GM19452 (cell line): ENCODE measurements at regions not wholly inside any gene's neighbourhood (a gene's known extent, or its start where the extent isn't known, plus 50 kb on each side); places are given as distances from the start of the nearest gene placed in this dataset.

Source experiments
- ATAC-seq: cut with Tn5 transposase; IDR thresholded peaks from one replicate; pipeline ENCODE4 v1.9.1; 2021; ENCODE audit not compliant: unreplicated experiment

DNA sequence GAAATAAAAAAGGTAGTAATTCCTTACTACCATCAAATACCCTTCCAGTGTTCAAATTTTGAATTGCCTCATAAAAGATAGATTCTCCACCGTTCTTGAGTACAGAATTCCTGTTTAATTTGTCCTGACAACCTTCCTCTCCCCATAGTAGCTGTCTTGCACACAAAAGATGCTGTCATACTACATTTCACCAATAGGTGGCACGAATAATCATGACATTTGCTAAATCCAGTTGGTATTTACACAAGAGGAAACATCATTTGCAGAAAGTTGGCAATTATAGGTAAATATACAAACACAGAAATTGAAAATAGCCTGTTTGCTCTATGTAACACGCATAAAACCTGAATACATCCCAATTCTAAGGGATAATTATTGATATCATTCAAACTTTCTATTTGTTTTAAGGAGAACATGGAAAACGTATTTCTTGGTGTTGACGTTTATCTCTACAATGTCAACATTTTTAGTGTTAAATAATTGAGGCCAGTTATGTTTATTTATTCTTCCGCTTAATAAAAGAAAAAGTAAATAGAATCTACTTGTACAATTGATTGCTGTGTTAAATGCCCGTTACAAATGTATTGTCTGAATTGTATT lies 58.3 kb upstream of the CLDN10 start:
- no peak for ATAC-seq

DNA sequence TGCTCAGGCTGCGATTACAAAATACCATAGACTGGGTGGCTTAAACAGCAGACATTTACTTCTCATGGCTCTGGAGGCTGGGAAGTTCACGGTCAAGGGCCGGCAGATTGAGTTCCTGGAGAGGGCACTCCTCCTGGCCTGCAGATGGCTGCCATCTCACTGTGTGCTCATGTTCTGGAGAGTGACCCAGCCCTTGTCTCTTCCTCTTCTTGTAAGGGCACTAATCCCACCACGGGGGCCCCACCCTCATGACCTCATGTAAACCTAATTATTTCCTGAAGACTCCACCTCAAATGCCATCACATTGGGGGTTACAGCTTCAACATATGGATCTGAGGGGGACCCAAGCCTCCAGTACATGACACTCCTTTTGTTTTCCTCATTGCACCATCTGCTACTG lies 56.0 kb upstream of the CLDN10 start:
- ATAC-seq: no peak

DNA sequence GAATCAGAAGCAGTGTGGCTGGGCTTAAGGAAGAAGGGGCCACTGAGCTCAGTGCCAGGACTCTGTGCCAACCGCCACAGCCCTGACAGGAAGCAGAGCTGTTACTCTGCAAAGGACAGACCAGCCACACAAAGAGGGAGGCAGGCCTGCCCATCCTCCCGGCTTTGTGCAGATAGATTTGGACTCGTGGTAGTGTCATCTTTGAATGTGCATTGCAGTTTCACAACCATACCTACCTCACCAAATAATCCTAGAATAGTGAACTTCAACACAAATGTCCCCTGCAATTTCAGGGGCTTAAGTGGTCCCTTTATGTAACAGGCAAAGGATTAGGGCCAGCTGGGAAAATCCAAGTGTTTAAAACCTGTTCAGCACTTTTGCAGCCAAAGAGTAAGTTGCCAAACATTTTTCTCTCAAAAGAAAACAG lies 55.1 kb upstream of the CLDN10 start:
- no peak for ATAC-seq

DNA sequence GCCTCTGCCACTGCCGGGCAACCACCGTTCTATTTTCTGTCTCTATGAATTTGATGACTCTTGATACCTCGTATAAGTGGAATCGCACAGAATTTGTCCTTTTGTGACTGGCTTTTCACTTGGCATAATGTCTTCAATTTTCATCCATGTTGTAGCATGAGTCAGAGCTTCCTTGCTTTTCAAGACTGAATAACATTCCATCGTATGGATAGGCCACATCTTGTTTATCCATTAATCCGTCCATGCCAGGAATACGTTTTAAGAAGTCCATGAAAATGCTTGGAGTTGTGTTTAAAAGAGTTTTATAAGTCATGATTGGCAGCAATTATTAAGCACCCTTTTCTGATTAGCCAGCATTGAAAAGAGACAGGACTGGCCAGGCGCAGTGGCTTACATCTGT lies 53.6 kb upstream of the CLDN10 start:
- ATAC-seq: no peak

DNA sequence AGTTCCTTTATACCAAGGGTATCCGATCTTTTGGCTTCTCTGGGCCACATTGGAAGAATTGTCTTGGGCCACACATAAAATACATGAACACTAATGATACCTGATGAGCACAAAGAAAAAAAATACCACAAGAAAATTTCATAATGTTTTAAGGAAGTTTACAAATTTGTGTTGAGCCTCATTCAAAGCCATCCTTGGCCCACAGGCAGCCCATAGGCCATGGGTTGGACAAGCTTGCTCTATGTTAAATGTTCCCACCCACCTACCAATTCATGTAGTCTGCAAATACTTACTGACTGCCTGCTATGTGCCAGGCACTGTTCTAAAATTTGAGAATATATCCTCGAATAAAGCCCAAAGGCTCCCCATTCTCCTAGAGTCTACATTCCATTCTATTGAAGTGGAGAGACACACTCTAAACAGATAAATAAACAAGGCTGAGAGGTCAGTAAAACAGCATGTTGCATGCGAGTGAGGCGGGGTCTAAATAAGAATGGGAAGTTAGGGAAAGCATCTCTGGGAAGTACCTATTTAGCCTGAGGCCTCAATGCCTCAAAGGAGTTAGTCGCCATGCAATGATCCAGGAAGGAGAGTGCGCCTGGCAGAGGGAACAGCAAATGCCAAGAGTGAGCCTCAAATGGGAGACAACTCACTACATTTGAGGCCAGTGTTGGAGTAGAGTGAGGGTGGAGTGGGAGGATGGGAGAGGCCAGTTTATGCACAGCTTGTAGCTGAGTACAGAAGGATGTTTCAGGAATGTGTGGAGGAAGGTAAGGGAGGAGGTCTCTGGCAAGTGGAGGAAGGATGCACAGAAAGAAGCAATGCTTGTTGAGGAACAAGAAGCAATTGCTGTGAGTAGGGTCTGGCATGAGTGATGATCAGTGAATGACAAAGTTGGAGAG lies 52.5 kb upstream of the CLDN10 start:
- no peak for ATAC-seq

DNA sequence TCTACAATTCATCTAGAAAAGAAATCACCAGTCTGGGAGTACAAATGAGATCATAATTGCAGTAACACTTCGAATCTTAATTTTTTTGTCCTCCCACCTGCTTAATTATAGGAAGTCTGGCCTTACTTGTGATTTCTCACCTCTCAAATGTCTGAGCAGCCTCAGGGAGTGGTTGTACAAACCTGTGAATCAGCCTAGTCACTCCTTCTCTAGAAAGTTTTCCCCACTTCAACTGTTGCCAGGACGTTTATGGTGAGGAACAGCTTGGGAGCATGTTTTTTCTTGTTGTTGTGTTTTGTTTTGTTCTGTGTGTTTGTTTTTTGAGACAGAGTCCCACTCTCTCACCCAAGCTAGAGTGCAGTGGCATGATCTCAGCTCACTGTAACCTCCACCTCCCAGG lies 50.3 kb upstream of the CLDN10 start:
- no peak for ATAC-seq
